GDM1 (cell line): ENCODE measurements at regions not wholly inside any gene's neighbourhood (a gene's known extent, or its start where the extent isn't known, plus 50 kb on each side); places are given as distances from the start of the nearest gene placed in this dataset.

Source experiments
- DNase-seq: peaks from one replicate; lab custom pipeline; 2025; lab: John Stamatoyannopoulos, UW

DNA sequence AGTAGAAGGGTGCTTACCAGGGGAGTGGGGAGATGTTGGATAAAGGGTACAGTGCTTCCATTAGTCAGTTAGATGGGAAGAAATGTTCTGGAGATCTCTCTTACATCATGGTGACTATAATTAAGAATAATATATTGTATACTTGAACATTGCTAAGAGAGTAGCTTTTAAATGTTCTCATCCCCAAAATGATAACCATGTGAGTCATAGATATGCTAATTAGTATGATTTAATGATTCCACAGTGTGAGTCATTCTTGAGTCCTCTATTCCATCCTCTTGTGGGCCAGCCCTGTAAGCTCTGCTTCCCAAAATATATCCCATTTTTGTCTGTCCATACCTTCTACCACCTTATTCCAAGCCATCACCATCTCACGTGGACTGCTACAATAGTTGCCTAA lies 80.6 kb upstream of the CDH11 start:
- DNase-seq = no peak

- DNase-seq = no peak
Measured at GRCh38 chr16:65201511-65201910, 79.6 kb upstream of the CDH11 start.

- no peak for DNase-seq
Measured at GRCh38 chr16:65200857-65201256, 79.0 kb upstream of the CDH11 start.

- no peak for DNase-seq
Measured at GRCh38 chr16:65200156-65200773, 78.4 kb upstream of the CDH11 start.

- no peak for DNase-seq
Measured at GRCh38 chr16:65196420-65197075, 74.7 kb upstream of the CDH11 start.

GRCh38 chr16:65195998-65196397 lies 74.1 kb upstream of the CDH11 start:
- DNase-seq = no peak

- no peak for DNase-seq
Measured at GRCh38 chr16:65185241-65185778, 63.4 kb upstream of the CDH11 start.

DNA sequence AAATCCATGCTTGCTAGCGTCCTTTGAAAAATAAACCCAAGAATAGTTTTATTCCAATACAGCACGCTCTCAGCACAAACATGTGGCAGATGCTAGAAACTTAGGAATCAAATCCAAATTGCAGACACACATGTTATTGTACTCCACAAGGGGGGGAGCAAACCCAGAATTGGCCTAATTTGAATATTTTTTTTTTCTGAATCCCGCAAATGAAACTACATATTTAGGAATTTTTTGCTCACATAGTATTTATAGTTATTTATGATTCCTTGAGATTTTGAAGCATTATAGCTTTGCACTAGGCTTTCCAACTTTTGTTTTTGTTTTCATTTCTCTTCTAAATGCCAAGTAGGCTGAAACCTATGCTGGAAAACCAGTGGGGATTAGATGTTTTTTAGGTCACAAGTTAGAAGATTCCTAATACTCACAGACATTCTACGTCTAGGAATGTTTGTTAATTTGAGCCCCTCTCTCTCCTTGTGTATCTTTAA lies 59.3 kb upstream of the CDH11 start:
- no peak for DNase-seq

DNA sequence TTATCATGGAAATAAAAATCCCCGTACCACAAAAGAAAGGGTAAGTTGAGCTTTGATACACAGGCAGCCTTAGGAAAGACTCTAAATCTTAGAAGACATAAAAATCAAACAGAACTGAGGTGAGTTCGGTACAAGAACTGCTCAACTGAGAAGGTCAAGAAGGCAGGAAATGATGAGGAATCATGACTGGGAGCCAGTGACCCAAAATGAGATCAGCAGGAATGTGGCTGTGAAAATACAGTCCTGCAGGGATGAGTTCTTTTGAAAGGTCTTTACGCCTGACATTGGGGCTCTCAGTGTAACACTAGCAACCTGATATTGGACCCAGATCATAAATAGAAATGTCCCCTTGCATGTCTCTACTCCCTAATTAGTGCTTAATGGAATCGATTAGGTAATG lies 56.3 kb upstream of the CDH11 start:
- no peak for DNase-seq

DNA sequence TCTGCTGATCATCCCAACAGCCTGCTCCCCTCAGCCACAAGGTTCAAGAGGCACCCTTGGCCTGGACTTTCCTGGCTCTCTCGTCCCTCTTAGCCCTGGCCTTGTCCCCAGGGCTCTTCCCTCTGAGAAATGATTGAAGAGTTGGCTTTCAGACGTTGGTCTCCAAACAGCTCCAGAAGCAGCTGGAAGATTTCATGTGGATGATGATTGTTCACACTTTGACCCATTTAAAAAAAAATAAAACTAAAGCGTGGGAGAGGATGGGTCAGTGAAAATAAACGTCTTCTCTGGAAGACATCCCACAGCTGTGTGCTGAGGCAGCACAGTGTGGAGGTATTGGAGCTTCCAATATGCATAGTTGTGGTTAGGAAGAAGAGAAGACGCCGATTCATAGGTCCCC lies 54.7 kb upstream of the CDH11 start:
- DNase-seq = no peak

DNA sequence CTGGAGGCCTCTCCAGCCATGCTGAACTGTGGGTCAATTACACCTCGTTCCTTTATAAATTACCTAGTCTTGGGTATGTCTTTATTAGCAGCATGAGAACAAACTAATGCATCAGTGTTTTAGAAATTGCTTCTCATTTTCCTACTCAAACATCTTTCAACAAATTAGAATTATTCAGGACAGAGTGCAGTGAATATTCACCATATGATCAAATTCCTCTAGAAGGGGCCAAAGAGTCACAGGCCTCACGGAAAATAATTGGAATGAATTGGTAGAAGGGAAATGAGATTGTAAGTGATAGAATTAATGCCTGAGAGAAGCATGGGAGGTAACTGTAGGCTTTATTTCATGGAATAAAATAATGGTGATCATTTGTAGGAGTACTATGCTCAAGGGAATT lies 50.5 kb upstream of the CDH11 start:
- DNase-seq = no peak
